MM.1S (cell line): ENCODE measurements at regions not wholly inside any gene's neighbourhood (a gene's known extent, or its start where the extent isn't known, plus 50 kb on each side); places are given as distances from the start of the nearest gene placed in this dataset.

ENCODE experiments used
- DNase-seq: peaks from one replicate; pipeline ENCODE4 v3.0.0-alpha.2; 2015
- H2AFZ ChIP-seq: fragments of 300-600 bp; sonication (generic); 2 replicates; pipeline ENCODE4 v1.6.0; 2016; ENCODE audit warnings: antibody characterized with exemption, low read length
- H3F3A ChIP-seq: fragments of 300-600 bp; sonication (generic); 2 replicates; pipeline ENCODE4 v1.6.1; 2016; ENCODE audit warnings: mild to moderate bottlenecking, antibody characterized with exemption, low read length, moderate library complexity, mixed read lengths; ENCODE audit not compliant: insufficient read depth
- H3K27ac ChIP-seq: fragments of 300-600 bp; sonication (generic); 2 replicates; pipeline ENCODE4 v1.5.1; 2016; ENCODE audit warnings: mild to moderate bottlenecking, low read length
- H3K27me3 ChIP-seq: fragments of 300-600 bp; sonication (generic); replicated peaks from 2 replicates; pipeline ENCODE4 v1.6.0; 2016; ENCODE audit warnings: low read length; ENCODE audit not compliant: insufficient read depth
- H3K36me3 ChIP-seq: fragments of 300-600 bp; sonication (generic); replicated peaks from 2 replicates; pipeline ENCODE4 v1.6.1; 2016; ENCODE audit warnings: mild to moderate bottlenecking, low read length, mixed read lengths; ENCODE audit not compliant: insufficient read depth
- H3K4me1 ChIP-seq: fragments of 300-600 bp; sonication (generic); 2 replicates; pipeline ENCODE4 v1.6.1; 2016; ENCODE audit warnings: low read length, mixed read lengths
- H3K4me2 ChIP-seq: fragments of 300-600 bp; sonication (generic); 2 replicates; pipeline ENCODE4 v1.6.0; 2016; ENCODE audit warnings: low read depth, low read length
- H3K4me3 ChIP-seq: fragments of 300-600 bp; sonication (generic); 2 replicates; pipeline ENCODE4 v1.5.1; 2016; ENCODE audit warnings: low read length, mixed read lengths
- H3K79me2 ChIP-seq: fragments of 300-600 bp; sonication (generic); 2 replicates; pipeline ENCODE4 v1.6.1; 2016; ENCODE audit warnings: mixed run types, low read length, mixed read lengths
- H3K9ac ChIP-seq: fragments of 300-600 bp; sonication (generic); 2 replicates; pipeline ENCODE4 v1.6.1; 2016; ENCODE audit warnings: low read length, mixed read lengths
- H3K9me2 ChIP-seq: fragments of 300-600 bp; sonication (generic); replicated peaks from 2 replicates; pipeline ENCODE4 v1.6.1; 2016; ENCODE audit warnings: mild to moderate bottlenecking, low read length, mixed read lengths; ENCODE audit not compliant: insufficient read depth
- H3K9me3 ChIP-seq: fragments of 300-600 bp; sonication (generic); replicated peaks from 2 replicates; pipeline ENCODE4 v1.6.1; 2016; ENCODE audit warnings: mild to moderate bottlenecking, low read length, mixed read lengths; ENCODE audit not compliant: insufficient read depth
- H4K20me1 ChIP-seq: fragments of 300-600 bp; sonication (generic); 2 replicates; pipeline ENCODE4 v1.6.1; 2016; ENCODE audit warnings: mild to moderate bottlenecking, low read length, moderate library complexity, mixed read lengths; ENCODE audit not compliant: insufficient read depth
- CTCF ChIP-seq: fragments of 300-600 bp; sonication (generic); IDR thresholded peaks from 2 replicates; pipeline ENCODE4 v1.5.1; 2016; ENCODE audit warnings: antibody characterized with exemption, low read length, mixed read lengths
- EZH2 ChIP-seq: fragments of 300-600 bp; sonication (generic); optimal IDR thresholded peaks from 2 replicates; pipeline ENCODE3; 2017; ENCODE audit warnings: low read depth, mild to moderate bottlenecking, antibody characterized with exemption, low read length, mixed read lengths
- EZH2phosphoT487 ChIP-seq: fragments of 300-600 bp; sonication (generic); IDR thresholded peaks from 2 replicates; pipeline ENCODE4 v1.6.1; 2018; ENCODE audit warnings: antibody characterized with exemption, low read length

GRCh38 chr4:141449927-141450326 lies 186.5 kb upstream of the IL15 start:
- Histone ChIP-seq H4K20me1 (no peaks in the 10 kb centered on the region), H3K79me2 (no peaks in the 10 kb centered on the region), H3K9me2 (no peaks in the 10 kb centered on the region), H3K4me2 (no peak overlapping the region), H3K27ac (no peak overlapping the region), H3K9me3 (no peaks in the 10 kb centered on the region), H3K9ac (no peak overlapping the region), H3F3A (no peaks in the 10 kb centered on the region), H3K4me3 (no peak overlapping the region), H2AFZ (no peak overlapping the region), H3K27me3 (no peaks in the 10 kb centered on the region), H3K4me1 (no peaks in the 10 kb centered on the region), H3K36me3 (no peaks in the 10 kb centered on the region)
- TF ChIP-seq EZH2 (no peak), CTCF (no peak), EZH2phosphoT487 (no peak)
- DNase-seq, result no peak

- no peaks in the 10 kb centered on the region for H3K4me1 ChIP-seq
- no peaks in the 10 kb centered on the region for H3K36me3 ChIP-seq
- no peaks in the 10 kb centered on the region for H3K79me2 ChIP-seq
Measured at GRCh38 chr4:141455651-141456050, 180.7 kb upstream of the IL15 start.

DNA sequence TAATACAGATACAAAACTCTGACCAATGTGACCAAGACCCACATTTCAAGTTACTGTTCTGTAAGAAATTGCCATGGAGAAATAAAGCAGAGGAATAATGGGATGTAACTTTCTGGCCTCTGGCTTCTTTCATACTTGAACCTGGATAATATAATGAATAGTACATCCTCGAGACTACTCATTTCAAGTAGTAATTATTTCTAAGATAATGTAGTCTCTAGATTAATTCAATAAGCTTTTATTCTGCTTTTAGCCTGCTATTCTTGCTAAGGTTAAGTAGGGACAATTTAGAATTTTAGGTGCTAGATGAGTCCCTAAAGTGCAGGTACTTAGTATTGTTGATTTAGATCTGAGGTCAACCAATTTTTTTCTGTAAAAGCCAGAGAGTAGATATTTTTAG lies 178.7 kb upstream of the IL15 start:
- no peak for DNase-seq
- Histone ChIP-seq H3K9ac (no peak overlapping the region), H3K9me3 (no peaks in the 10 kb centered on the region), H2AFZ (no peak overlapping the region), H3K79me2 (no peaks in the 10 kb centered on the region), H3K4me1 (no peaks in the 10 kb centered on the region), H3K4me3 (no peak overlapping the region), H3K27me3 (no peaks in the 10 kb centered on the region), H3K4me2 (no peak overlapping the region), H3F3A (no peaks in the 10 kb centered on the region), H3K36me3 (no peaks in the 10 kb centered on the region), H3K9me2 (no peaks in the 10 kb centered on the region), H3K27ac (no peak overlapping the region), H4K20me1 (no peaks in the 10 kb centered on the region)
- TF ChIP-seq EZH2phosphoT487 (no peak), EZH2 (no peak), CTCF (no peak)

More at GRCh38 chr4:141455651-141456050, 180.7 kb upstream of the IL15 start:
- no peak overlapping the region for H3K4me3 ChIP-seq
- no peaks in the 10 kb centered on the region for H3K9me3 ChIP-seq
- no peak overlapping the region for H3K27ac ChIP-seq
- DNase-seq, result no peak
- no peak overlapping the region for H2AFZ ChIP-seq
- H3K9ac ChIP-seq, result no peak overlapping the region
- H3F3A ChIP-seq, result no peaks in the 10 kb centered on the region
- no peaks in the 10 kb centered on the region for H4K20me1 ChIP-seq
- TF ChIP-seq CTCF, result no peak
- no peak for TF ChIP-seq EZH2phosphoT487
- TF ChIP-seq EZH2, result no peak
- H3K4me2 ChIP-seq, result no peak overlapping the region
- H3K9me2 ChIP-seq, result no peaks in the 10 kb centered on the region
- no peaks in the 10 kb centered on the region for H3K27me3 ChIP-seq

DNA sequence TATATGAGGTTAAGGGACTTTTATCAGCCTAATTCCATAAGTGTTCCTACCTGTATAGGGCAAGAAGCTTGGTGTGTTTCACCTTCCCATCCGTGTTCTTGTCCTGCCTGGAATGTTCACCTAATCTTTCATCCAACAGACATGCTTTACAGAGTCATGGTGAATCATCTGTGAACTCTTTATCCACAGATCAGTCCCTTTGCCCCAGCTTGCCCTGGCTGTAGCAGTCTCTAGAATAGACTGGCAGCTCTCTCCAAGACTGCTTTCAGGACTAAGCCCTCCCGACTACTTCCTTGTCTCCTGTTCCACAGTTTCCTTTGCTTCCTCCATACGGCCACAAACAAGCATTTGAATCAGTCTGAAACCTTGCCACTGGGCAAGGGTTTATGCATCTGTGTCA lies 177.9 kb upstream of the IL15 start:
- DNase-seq, result no peak
- Histone ChIP-seq H3K4me3 (no peak overlapping the region), H3K36me3 (no peaks in the 10 kb centered on the region), H3K9me3 (no peaks in the 10 kb centered on the region), H3K9ac (no peak overlapping the region), H3K27ac (no peak overlapping the region), H2AFZ (no peak overlapping the region), H3K4me1 (no peaks in the 10 kb centered on the region), H3K79me2 (no peaks in the 10 kb centered on the region), H4K20me1 (no peaks in the 10 kb centered on the region), H3K27me3 (no peaks in the 10 kb centered on the region), H3F3A (no peaks in the 10 kb centered on the region), H3K9me2 (no peaks in the 10 kb centered on the region), H3K4me2 (no peak overlapping the region)
- TF ChIP-seq EZH2 (no peak), EZH2phosphoT487 (no peak), CTCF (no peak)
